AG09319 (cell line): ENCODE measurements at regions not wholly inside any gene's neighbourhood (a gene's known extent, or its start where the extent isn't known, plus 50 kb on each side); places are given as distances from the start of the nearest gene placed in this dataset.
"Not testable (repeated sequence)": the region's sequence is repeated elsewhere in the genome, so short reads cannot be mapped to it uniquely, and the experiment has no call there.

Experiments
- DNase-seq: peaks from one replicate; pipeline ENCODE4 v3.0.0-alpha.2; 2010; ENCODE audit warnings: low read depth; ENCODE audit errors: extremely low read depth
- TF ChIP-seq, protein P1 (sequence below): IDR thresholded peaks from 2 replicates; pipeline ENCODE4 v1.5.1; 2011; ENCODE audit warnings: low read depth, mild to moderate bottlenecking, inconsistent platforms, low read length, moderate library complexity

- DNase-seq, result no peak
- TF ChIP-seq, protein P1, sequence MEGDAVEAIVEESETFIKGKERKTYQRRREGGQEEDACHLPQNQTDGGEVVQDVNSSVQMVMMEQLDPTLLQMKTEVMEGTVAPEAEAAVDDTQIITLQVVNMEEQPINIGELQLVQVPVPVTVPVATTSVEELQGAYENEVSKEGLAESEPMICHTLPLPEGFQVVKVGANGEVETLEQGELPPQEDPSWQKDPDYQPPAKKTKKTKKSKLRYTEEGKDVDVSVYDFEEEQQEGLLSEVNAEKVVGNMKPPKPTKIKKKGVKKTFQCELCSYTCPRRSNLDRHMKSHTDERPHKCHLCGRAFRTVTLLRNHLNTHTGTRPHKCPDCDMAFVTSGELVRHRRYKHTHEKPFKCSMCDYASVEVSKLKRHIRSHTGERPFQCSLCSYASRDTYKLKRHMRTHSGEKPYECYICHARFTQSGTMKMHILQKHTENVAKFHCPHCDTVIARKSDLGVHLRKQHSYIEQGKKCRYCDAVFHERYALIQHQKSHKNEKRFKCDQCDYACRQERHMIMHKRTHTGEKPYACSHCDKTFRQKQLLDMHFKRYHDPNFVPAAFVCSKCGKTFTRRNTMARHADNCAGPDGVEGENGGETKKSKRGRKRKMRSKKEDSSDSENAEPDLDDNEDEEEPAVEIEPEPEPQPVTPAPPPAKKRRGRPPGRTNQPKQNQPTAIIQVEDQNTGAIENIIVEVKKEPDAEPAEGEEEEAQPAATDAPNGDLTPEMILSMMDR, result no peak
Measured at GRCh38 chr3:81997390-81997789, 235.9 kb upstream of the GBE1 start.

DNA sequence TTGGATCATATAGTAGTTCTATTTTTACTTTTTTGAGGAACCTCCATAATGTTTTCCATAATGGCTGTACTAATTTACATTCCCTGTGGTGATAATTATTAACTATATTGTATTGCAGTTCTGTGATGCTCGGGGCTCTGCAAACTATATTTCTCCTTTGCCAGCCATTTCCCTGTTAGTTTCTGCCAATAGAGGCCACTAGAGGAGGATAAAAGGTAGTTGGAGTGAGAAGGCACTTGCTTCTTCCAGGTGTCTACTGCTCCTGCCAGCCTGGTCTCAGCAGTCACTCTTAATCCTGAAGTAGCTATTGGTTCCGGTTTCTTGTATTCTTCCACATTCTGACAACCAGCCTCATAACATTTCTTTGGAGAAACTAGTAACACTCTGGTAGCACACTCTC, 233.9 kb upstream of the GBE1 start:
- no peak for DNase-seq
- TF ChIP-seq, protein P1, result no peak

DNA sequence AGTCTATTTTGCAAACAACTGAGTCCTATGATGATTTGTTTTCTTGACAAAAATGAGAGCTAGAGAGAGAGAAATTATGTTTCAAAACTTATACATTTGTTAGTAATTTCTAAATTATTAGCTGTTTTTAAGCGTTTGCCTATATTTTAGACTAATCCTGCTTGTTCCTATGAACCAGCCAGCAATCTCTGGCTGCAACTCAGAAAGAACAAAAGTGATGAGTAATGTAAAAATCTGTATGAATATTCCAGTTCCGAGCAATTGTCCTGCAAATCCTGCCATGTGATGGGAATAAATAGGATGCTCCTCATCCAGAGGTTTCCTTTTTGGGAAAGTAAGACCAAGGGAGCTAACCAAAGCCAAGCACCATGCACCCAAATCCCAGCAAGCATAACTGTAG, 228.3 kb upstream of the GBE1 start:
- TF ChIP-seq, protein P1, result no peak
- no peak for DNase-seq

DNA sequence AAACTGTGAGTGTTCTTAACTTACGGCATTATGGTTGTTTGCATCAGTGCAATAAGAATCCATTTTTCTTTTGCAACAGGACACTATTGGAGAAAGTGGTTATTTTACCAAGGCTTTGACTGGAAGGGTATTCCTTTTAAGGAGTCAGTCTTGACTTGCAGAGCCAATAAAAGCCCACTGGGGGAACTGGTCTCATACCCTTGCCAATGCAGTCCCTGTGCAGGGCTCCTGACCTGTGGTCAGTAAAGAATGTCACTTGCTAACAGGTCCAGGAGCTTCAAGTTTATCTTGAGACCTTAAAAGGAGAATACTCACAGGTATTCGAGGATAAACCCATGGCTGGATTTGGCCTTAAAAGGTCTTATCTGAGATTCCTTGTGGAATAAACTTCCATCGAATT, 227.8 kb upstream of the GBE1 start:
- TF ChIP-seq, protein P1, result no peak
- no peak for DNase-seq

DNA sequence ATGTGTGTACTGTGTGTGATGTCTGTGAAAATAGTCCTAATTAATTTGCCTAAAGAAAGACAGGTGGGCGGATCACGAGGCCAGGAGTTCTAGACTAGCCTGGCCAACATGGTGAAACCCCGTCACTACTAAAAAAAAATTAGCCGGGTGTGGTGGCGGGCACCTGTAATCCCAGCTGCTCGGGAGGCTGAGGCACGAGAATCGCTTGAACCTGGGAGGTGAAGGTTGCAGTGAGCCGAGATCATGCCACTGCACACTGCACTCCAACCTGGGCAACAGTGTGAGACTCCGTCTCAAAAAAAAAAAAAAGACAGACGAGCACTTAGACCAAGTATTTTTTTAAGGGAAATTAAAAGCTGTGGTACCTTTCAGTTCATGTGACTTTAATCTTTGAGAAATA, 226.0 kb upstream of the GBE1 start:
- DNase-seq, result not testable (repeated sequence)

GRCh38 chr3:81985996-81986723, 224.7 kb upstream of the GBE1 start:
- TF ChIP-seq, protein P1, result no peak
- DNase-seq, result no peak

GRCh38 chr3:81983382-81983781, 221.9 kb upstream of the GBE1 start:
- TF ChIP-seq, protein P1, result no peak
- DNase-seq, result no peak
